Stimulated activated memory B cell treated with anti-CD40 and anti-IgM and Interleukin-4, amounts not matched to agents 10 μg/mL and 1 μg/mL and 100 μg/mL, for 72 hours (primary cell): ENCODE measurements at regions not wholly inside any gene's neighbourhood (a gene's known extent, or its start where the extent isn't known, plus 50 kb on each side); places are given as distances from the start of the nearest gene placed in this dataset.
"Not testable (repeated sequence)": the region's sequence is repeated elsewhere in the genome, so short reads cannot be mapped to it uniquely, and the experiment has no call there.

Source experiments
- ATAC-seq: fragments of 150-1000 bp; cut with Tn5 transposase; 2 replicates; pipeline ENCODE4 v1.10.0; 2021
- H3K27ac Mint-ChIP-seq: one replicate; pipeline ENCODE4 v1.8.0; 2022; ENCODE audit warnings: mild to moderate bottlenecking, mixed read lengths
- H3K27me3 Mint-ChIP-seq: one replicate; pipeline ENCODE4 v1.8.0; 2022; ENCODE audit warnings: mixed read lengths
- H3K36me3 Mint-ChIP-seq: one replicate; pipeline ENCODE4 v1.8.0; 2022; ENCODE audit warnings: mixed read lengths
- H3K4me1 Mint-ChIP-seq: one replicate; pipeline ENCODE4 v1.8.0; 2022; ENCODE audit warnings: mixed read lengths
- H3K4me3 Mint-ChIP-seq: one replicate; pipeline ENCODE4 v1.8.0; 2022; ENCODE audit warnings: mild to moderate bottlenecking, moderate library complexity, mixed read lengths
- H3K9me3 Mint-ChIP-seq: one replicate; pipeline ENCODE4 v1.8.0; 2022; ENCODE audit warnings: mixed read lengths

DNA sequence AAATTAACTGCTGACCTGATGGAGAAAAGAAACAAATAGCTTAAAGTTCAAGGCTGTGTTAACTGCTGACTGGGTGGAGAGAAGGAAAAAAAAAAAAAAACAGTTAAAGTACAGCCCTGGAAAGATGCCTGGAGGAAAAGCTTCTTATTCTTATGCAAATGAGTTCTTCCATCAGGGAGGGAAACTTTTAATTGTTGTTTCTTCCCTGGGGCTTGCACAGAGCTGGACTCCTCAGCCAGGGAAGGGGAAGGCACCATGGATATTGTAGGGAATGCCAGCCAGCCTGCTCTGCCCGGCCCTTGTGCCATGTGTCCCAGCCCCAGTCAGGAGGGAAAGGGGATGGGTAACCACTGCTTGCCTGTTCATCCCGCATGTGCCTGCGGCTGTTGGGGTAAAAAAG, 833.1 kb upstream of the CRIM1 start:
- Mint-ChIP-seq H3K4me3 (no peak overlapping the region), H3K27ac (no peak overlapping the region), H3K4me1 (no peaks in the 10 kb centered on the region), H3K9me3 (peaks cover 9% of the 10 kb centered on the region), H3K27me3 (no peaks in the 10 kb centered on the region), H3K36me3 (no peaks in the 10 kb centered on the region)
- ATAC-seq, result no peak

DNA sequence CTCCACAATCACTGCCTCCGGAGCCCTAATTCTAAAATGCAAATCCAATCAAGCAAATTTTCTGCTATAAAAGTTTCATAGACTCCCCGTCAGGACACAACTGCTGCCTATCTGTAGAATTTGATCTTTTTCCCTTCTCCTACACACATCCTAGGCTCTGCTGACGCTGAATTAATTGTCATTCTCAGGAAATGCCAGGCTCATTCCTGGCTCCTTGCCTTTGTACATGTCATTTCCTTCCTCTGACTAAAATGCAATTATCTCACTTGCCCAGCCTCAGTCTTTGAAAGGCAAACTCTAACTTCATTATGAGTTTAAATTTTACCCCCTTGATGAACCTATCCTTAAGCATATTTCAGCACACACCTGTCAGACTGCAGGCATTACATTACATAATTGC, 844.9 kb upstream of the CRIM1 start:
- no peaks in the 10 kb centered on the region for H3K36me3 Mint-ChIP-seq
- no peak overlapping the region for H3K4me3 Mint-ChIP-seq
- H3K9me3 Mint-ChIP-seq, result peaks cover 10% of the 10 kb centered on the region
- H3K27ac Mint-ChIP-seq, result no peak overlapping the region
- no peak for ATAC-seq
- H3K4me1 Mint-ChIP-seq, result no peaks in the 10 kb centered on the region
- H3K27me3 Mint-ChIP-seq, result no peaks in the 10 kb centered on the region

GRCh38 chr2:35508601-35509000, 847.0 kb upstream of the CRIM1 start:
- Mint-ChIP-seq H3K4me3 (no peak overlapping the region), H3K4me1 (no peaks in the 10 kb centered on the region), H3K27me3 (no peaks in the 10 kb centered on the region), H3K9me3 (peaks cover 8% of the 10 kb centered on the region), H3K36me3 (no peaks in the 10 kb centered on the region), H3K27ac (no peak overlapping the region)
- no peak for ATAC-seq

DNA sequence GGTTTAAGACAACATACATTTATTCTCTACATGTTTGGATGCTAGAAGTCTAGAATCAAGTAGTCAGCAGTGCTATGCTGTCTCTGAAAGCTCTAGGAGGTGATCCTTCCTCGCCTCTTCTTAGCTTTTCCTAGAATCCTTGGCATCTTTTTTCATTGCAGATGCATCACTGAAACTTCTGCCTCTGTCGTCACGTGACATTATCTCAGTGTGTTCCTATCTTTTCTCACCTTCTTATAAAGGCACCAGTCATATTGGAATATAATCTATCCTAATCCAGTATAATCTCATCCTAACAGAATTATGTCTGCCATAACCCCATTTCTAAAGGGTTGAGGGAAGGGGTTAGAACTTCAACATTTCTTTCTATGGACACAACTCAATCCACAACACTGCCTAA, 851.2 kb upstream of the CRIM1 start:
- no peak overlapping the region for H3K27ac Mint-ChIP-seq
- H3K36me3 Mint-ChIP-seq, result no peaks in the 10 kb centered on the region
- no peak overlapping the region for H3K4me3 Mint-ChIP-seq
- no peaks in the 10 kb centered on the region for H3K4me1 Mint-ChIP-seq
- no peak for ATAC-seq
- H3K9me3 Mint-ChIP-seq, result peaks cover 3% of the 10 kb centered on the region
- H3K27me3 Mint-ChIP-seq, result no peaks in the 10 kb centered on the region

- no peak for ATAC-seq
- H3K27ac Mint-ChIP-seq, result no peak overlapping the region
- no peak overlapping the region for H3K4me3 Mint-ChIP-seq
- no peaks in the 10 kb centered on the region for H3K36me3 Mint-ChIP-seq
- H3K9me3 Mint-ChIP-seq, result no peaks in the 10 kb centered on the region
- H3K4me1 Mint-ChIP-seq, result no peaks in the 10 kb centered on the region
- H3K27me3 Mint-ChIP-seq, result no peaks in the 10 kb centered on the region
These were observed 851.8 kb upstream of the CRIM1 start for GRCh38 chr2:35503738-35504199.

DNA sequence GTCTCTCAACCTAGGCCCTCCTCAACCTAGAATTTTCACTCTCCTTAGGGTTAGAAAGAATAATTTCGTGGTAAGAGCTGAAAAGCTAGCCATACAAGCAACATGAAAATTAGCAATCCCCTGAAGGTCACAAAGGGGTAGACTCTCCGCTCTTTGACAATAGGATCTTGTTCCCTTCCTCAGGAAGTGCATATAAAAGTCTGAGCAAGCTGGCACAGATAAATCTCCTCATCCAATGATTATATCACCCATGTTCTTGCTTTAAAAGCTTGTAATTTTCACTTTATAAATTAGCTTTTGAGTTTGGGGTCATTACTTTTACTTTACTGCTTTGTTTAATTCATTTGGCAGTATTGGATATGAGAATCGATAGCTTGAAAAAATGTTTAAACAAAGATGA, 852.3 kb upstream of the CRIM1 start:
- Mint-ChIP-seq H3K36me3 (no peaks in the 10 kb centered on the region), H3K27ac (no peak overlapping the region), H3K27me3 (no peaks in the 10 kb centered on the region), H3K9me3 (no peaks in the 10 kb centered on the region), H3K4me1 (no peaks in the 10 kb centered on the region), H3K4me3 (no peak overlapping the region)
- ATAC-seq, result no peak

DNA sequence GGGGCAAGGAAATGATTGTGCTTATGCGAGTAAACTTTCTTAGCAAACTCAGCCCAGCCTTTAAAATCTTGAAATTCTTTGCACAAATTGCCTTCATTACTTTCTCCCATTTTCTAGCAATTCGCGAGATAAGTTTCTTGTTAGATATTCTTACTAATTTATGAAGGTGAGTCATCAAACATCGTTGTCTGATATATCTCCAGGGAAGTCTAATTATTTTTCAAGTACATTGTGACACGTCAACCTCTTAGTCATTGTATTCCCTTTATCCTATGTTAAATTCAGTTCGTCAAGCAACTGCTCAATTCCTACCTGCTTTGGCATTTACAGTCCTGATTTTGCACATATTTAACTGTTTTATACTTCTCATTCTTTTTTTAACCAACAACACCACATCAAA, 854.5 kb upstream of the CRIM1 start:
- H3K9me3 Mint-ChIP-seq, result no peaks in the 10 kb centered on the region
- no peaks in the 10 kb centered on the region for H3K27me3 Mint-ChIP-seq
- no peak overlapping the region for H3K4me3 Mint-ChIP-seq
- no peak overlapping the region for H3K27ac Mint-ChIP-seq
- H3K36me3 Mint-ChIP-seq, result no peaks in the 10 kb centered on the region
- H3K4me1 Mint-ChIP-seq, result no peaks in the 10 kb centered on the region
- ATAC-seq, result no peak

DNA sequence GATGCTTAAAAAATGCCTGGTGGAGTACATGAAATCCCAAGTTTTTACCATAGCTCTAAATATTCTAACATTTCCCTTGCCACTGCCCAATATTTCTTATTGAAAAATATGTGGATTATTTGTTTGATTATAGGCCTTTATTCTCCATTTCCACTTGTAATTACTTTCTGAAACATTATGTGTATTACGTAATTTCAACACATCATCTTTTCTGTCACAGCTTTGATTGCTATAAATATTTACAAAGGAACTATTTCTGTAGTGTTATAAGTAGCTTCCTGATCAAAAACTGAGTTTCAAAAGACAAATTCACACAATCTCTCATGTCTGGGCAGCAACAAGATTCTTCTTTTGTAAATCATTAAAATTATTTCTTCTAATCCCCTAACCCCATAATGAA, 859.6 kb upstream of the CRIM1 start:
- no peaks in the 10 kb centered on the region for H3K4me1 Mint-ChIP-seq
- no peaks in the 10 kb centered on the region for H3K27me3 Mint-ChIP-seq
- H3K27ac Mint-ChIP-seq, result no peak overlapping the region
- ATAC-seq, result no peak
- no peaks in the 10 kb centered on the region for H3K36me3 Mint-ChIP-seq
- no peak overlapping the region for H3K4me3 Mint-ChIP-seq
- no peaks in the 10 kb centered on the region for H3K9me3 Mint-ChIP-seq

- H3K4me3 Mint-ChIP-seq, result no peak overlapping the region
- H3K27ac Mint-ChIP-seq, result no peak overlapping the region
- no peaks in the 10 kb centered on the region for H3K4me1 Mint-ChIP-seq
- no peaks in the 10 kb centered on the region for H3K27me3 Mint-ChIP-seq
- ATAC-seq, result no peak
- H3K9me3 Mint-ChIP-seq, result no peaks in the 10 kb centered on the region
- no peaks in the 10 kb centered on the region for H3K36me3 Mint-ChIP-seq
These were observed 860.4 kb upstream of the CRIM1 start for GRCh38 chr2:35495182-35495581.

GRCh38 chr2:35478121-35478520, 877.5 kb upstream of the CRIM1 start:
- H3K36me3 Mint-ChIP-seq, H3K27me3 Mint-ChIP-seq, H3K4me1 Mint-ChIP-seq, H3K4me3 Mint-ChIP-seq, H3K27ac Mint-ChIP-seq, ATAC-seq: not testable (repeated sequence)
- peaks cover 18% of the 10 kb centered on the region for H3K9me3 Mint-ChIP-seq

GRCh38 chr2:35468245-35468644, 887.3 kb upstream of the CRIM1 start:
- Mint-ChIP-seq H3K27ac (no peak overlapping the region), H3K4me3 (no peak overlapping the region)

GRCh38 chr2:35463805-35464596, 891.6 kb upstream of the CRIM1 start:
- no peak overlapping the region for H3K27ac Mint-ChIP-seq

More at GRCh38 chr2:35468245-35468644, 887.3 kb upstream of the CRIM1 start:
- Mint-ChIP-seq H3K9me3 (no peaks in the 10 kb centered on the region), H3K4me1 (no peaks in the 10 kb centered on the region), H3K36me3 (no peaks in the 10 kb centered on the region), H3K27me3 (no peaks in the 10 kb centered on the region)
- ATAC-seq, result no peak

GRCh38 chr2:35462226-35462998, 893.2 kb upstream of the CRIM1 start:
- Mint-ChIP-seq H3K27me3 (no peaks in the 10 kb centered on the region), H3K4me3 (no peak overlapping the region), H3K4me1 (no peaks in the 10 kb centered on the region), H3K27ac (no peak overlapping the region), H3K9me3 (no peaks in the 10 kb centered on the region), H3K36me3 (no peaks in the 10 kb centered on the region)
- ATAC-seq, result no peak

More at GRCh38 chr2:35463805-35464596, 891.6 kb upstream of the CRIM1 start:
- Mint-ChIP-seq H3K36me3 (no peaks in the 10 kb centered on the region), H3K4me3 (no peak overlapping the region), H3K9me3 (no peaks in the 10 kb centered on the region), H3K4me1 (no peaks in the 10 kb centered on the region), H3K27me3 (no peaks in the 10 kb centered on the region)
- ATAC-seq, result no peak

DNA sequence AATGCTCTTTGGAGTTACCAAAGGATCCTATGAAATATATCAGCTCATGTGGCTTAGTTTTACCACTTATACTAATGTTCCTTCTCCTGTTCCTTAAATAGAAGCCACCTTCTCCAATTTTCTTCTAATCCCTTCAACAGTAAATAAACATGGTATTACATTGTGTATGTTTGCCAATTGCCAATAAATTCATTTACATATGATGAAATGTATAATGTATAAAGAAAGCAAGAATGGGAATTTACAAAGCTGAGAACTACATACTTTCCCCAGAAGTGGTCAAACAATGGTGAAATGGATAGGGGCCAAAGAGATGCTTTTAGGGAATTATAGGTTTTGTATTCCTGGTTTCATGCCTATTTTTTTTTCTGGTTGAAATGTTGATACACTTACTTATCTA, 894.2 kb upstream of the CRIM1 start:
- no peaks in the 10 kb centered on the region for H3K9me3 Mint-ChIP-seq
- no peaks in the 10 kb centered on the region for H3K4me1 Mint-ChIP-seq
- H3K27ac Mint-ChIP-seq, result no peak overlapping the region
- no peaks in the 10 kb centered on the region for H3K36me3 Mint-ChIP-seq
- H3K27me3 Mint-ChIP-seq, result no peaks in the 10 kb centered on the region
- ATAC-seq, result no peak
- no peak overlapping the region for H3K4me3 Mint-ChIP-seq

- Mint-ChIP-seq H3K27ac (no peak overlapping the region), H3K36me3 (no peaks in the 10 kb centered on the region), H3K4me1 (no peaks in the 10 kb centered on the region), H3K27me3 (no peaks in the 10 kb centered on the region), H3K4me3 (no peak overlapping the region), H3K9me3 (no peaks in the 10 kb centered on the region)
- peak; percentile 39 for ATAC-seq
These were observed 900.5 kb upstream of the CRIM1 start for GRCh38 chr2:35454966-35455638.
